ENCODE measurements at regions not wholly inside any gene's neighbourhood (a gene's known extent, or its start where the extent isn't known, plus 50 kb on each side); places are given as distances from the start of the nearest gene placed in this dataset.

GRCh38 chr4:138542191-138542776, 300.1 kb upstream of the SLC7A11 start:
- no peak for TF ChIP-seq FOXM1 (IDR thresholded peaks at IDR 0.05; ENCODE audit: borderline replicate concordance, low read depth)
- TF ChIP-seq CEBPB (IDR thresholded peaks at IDR 0.05): no peak

Measured in Ishikawa (cell line).